GM12878 (cell line): ENCODE measurements at regions not wholly inside any gene's neighbourhood (a gene's known extent, or its start where the extent isn't known, plus 50 kb on each side); places are given as distances from the start of the nearest gene placed in this dataset.

Source experiments
- ATAC-seq: fragments of 200-7000 bp; cut with Tn5 transposase; 3 replicates; pipeline ENCODE4 v1.9.1; 2020; ENCODE audit warnings: mild to moderate bottlenecking, moderate library complexity
- BruUV-seq: library from RNA; stranded (reverse); fragments of 400-500 nt; replicated peaks from 2 replicates; lab custom pipeline; 2021; lab: Mats Ljungman, UMichigan
- CTCF ChIA-PET: fragments of 300-600 bp; sonication (Branson Sonifier 250); formaldehyde crosslinking; extraction: SDS; loops from one replicate; lab custom pipeline; 2021; ENCODE audit warnings: inconsistent platforms; lab: Yijun Ruan, JAX
- POLR2A ChIA-PET: fragments of 350-600 bp; formaldehyde crosslinking; extraction: SDS; loops from one replicate; lab custom pipeline; 2021; ENCODE audit warnings: inconsistent platforms; lab: Charles Lee
- RAD21 ChIA-PET: fragments of 300-600 bp; sonication (Branson Sonifier 250); formaldehyde crosslinking; loops from one replicate; lab custom pipeline; 2023; ENCODE audit warnings: antibody characterized with exemption; ENCODE audit not compliant: unreplicated experiment; lab: Charles Lee
- SMC1A ChIA-PET: fragments of 300-600 bp; sonication (Branson Sonifier 250); formaldehyde crosslinking; loops from one replicate; lab custom pipeline; 2023; ENCODE audit not compliant: unreplicated experiment, uncharacterized antibody; lab: Charles Lee
- DNase-seq: peaks from one replicate; pipeline ENCODE4 v3.0.0-alpha.2; 2011; ENCODE audit warnings: low read depth, low spot score
- FAIRE-seq: peaks from 3 replicates; lab custom pipeline; 2011; peaks lifted over from hg19 to GRCh38; lab: Jason Lieb, UNC
- H2AFZ ChIP-seq: 2 replicates; pipeline ENCODE4 v1.6.0; 2011; ENCODE audit warnings: low read depth, low read length, control low read depth; ENCODE audit not compliant: control insufficient read depth
- H3K27ac ChIP-seq: 2 replicates; pipeline ENCODE4 v1.5.1; 2011; ENCODE audit warnings: control low read depth; ENCODE audit not compliant: control insufficient read depth, insufficient read depth
- H3K27me3 ChIP-seq, 2 experiments: replicated peaks in 1 of 2; 2 replicates each; pipeline versions ENCODE4 v1.6.0 to v1.6.1; 2011; ENCODE audit warnings: low read length in 1 of 2; ENCODE audit not compliant: control insufficient read depth in 2 of 2, insufficient read depth in 2 of 2
- H3K36me3 ChIP-seq, 2 experiments: 2 replicates each; pipeline ENCODE4 v1.5.1; 2011; ENCODE audit warnings: low read length in 1 of 2; ENCODE audit not compliant: control insufficient read depth in 2 of 2, insufficient read depth in 2 of 2
- H3K4me1 ChIP-seq: 2 replicates; pipeline ENCODE4 v1.6.1; 2011; ENCODE audit warnings: mild to moderate bottlenecking, low read length, moderate library complexity, mixed read lengths; ENCODE audit not compliant: control insufficient read depth, insufficient read depth
- H3K4me2 ChIP-seq: 2 replicates; pipeline ENCODE4 v1.6.0; 2011; ENCODE audit warnings: control low read depth; ENCODE audit not compliant: control insufficient read depth, insufficient read depth
- H3K4me3 ChIP-seq: fragments of 200-600 bp; sonication (generic); 2 replicates; pipeline ENCODE4 v1.5.1; 2016
- H3K79me2 ChIP-seq: 2 replicates; pipeline ENCODE4 v1.6.0; 2011; ENCODE audit warnings: low read length; ENCODE audit not compliant: control insufficient read depth, insufficient read depth
- H3K9ac ChIP-seq: 2 replicates; pipeline ENCODE4 v1.8.0; 2011; ENCODE audit warnings: low read length, control low read depth, mixed read lengths; ENCODE audit not compliant: control insufficient read depth, insufficient read depth
- H3K9me3 ChIP-seq: replicated peaks from 3 replicates; pipeline ENCODE4 v1.5.1; 2011; ENCODE audit warnings: mild to moderate bottlenecking, low read length; ENCODE audit not compliant: control insufficient read depth, insufficient read depth
- H4K20me1 ChIP-seq: 2 replicates; pipeline ENCODE4 v1.6.0; 2011; ENCODE audit not compliant: control insufficient read depth, insufficient read depth
- ATF3 ChIP-seq: IDR thresholded peaks from 2 replicates; pipeline ENCODE4 v1.6.1; 2011; ENCODE audit warnings: low read depth, mild to moderate bottlenecking, low read length, moderate library complexity, borderline replicate concordance; ENCODE audit errors: extremely low read depth
- HCFC1 ChIP-seq: fragments of 150-350 bp; IDR thresholded peaks from 2 replicates; pipeline ENCODE4 v1.6.1; 2014; ENCODE audit warnings: low read length
- JUNB ChIP-seq: IDR thresholded peaks from 2 replicates; pipeline ENCODE4 v1.6.1; 2016; ENCODE audit warnings: antibody characterized with exemption, mild to moderate bottlenecking
- LARP7 ChIP-seq: fragments of 450-650 bp; IDR thresholded peaks from 2 replicates; pipeline ENCODE4 v1.6.1; 2017; ENCODE audit warnings: mild to moderate bottlenecking
- NFYA ChIP-seq: IDR thresholded peaks from 2 replicates; pipeline ENCODE4 v1.6.1; 2011; ENCODE audit warnings: low read depth, mild to moderate bottlenecking, low read length, improper control_type of control experiment, borderline replicate concordance
- NKRF ChIP-seq: fragments of 450-650 bp; conservative IDR thresholded peaks from 2 replicates; pipeline ENCODE4 v1.6.1; 2017; ENCODE audit warnings: mild to moderate bottlenecking, moderate library complexity
- PKNOX1 ChIP-seq: fragments of 450-650 bp; IDR thresholded peaks from 2 replicates; pipeline ENCODE4 v1.6.1; 2016; ENCODE audit warnings: mild to moderate bottlenecking
- RAD21 ChIP-seq: IDR thresholded peaks from 2 replicates; pipeline ENCODE4 v1.6.1; 2011; ENCODE audit warnings: mild to moderate bottlenecking, low read depth, low read length, moderate library complexity; ENCODE audit not compliant: insufficient read depth
- SMAD1 ChIP-seq: fragments of 450-650 bp; IDR thresholded peaks from 2 replicates; pipeline ENCODE4 v1.6.1; 2018; ENCODE audit warnings: mild to moderate bottlenecking, low read depth; ENCODE audit not compliant: partially characterized antibody
- SP1 ChIP-seq: IDR thresholded peaks from one replicate; pipeline ENCODE4 v1.6.1; 2011; ENCODE audit warnings: low read depth, low read length
- SPI1 ChIP-seq: IDR thresholded peaks from 2 replicates; pipeline ENCODE4 v1.6.1; 2011; ENCODE audit warnings: low read depth, mild to moderate bottlenecking, low read length, moderate library complexity, borderline replicate concordance; ENCODE audit not compliant: insufficient read depth
- ZNF384 ChIP-seq: IDR thresholded peaks from 2 replicates; pipeline ENCODE4 v1.6.1; 2012; ENCODE audit warnings: low read depth, mild to moderate bottlenecking, low read length, improper control_type of control experiment, borderline replicate concordance
- WGBS: methylation state at CpG from one replicate; pipeline ENCODE4 v1.1.6; 2016; ENCODE audit warnings: low lambda C conversion rate; ENCODE audit not compliant: insufficient replicate concordance, insufficient coverage; ENCODE audit errors: missing lambda C conversion rate; 5-methylcytosine and 5-hydroxymethylcytosine counted together
- in situ Hi-C: fragments of 300-500 bp; cut with MboI; formaldehyde crosslinking; loops from 9 replicates; pipeline ENCODE4 v1.14.3; 2018; ENCODE audit warnings: mixed read lengths
- intact Hi-C: fragments of 100-400 bp; cut with micrococcal nuclease; formaldehyde crosslinking; loops from one replicate; pipeline ENCODE4 v1.14.2; 2022; ENCODE audit not compliant: unreplicated experiment

GRCh38 chr7:152913492-152913891 lies 153.9 kb downstream of the ACTR3B start:
- TF ChIP-seq LARP7 (no peak), PKNOX1 (no peak), JUNB (no peak)

GRCh38 chr7:152914014-152914844 lies 154.7 kb downstream of the ACTR3B start:
- intact Hi-C loops, result no loop called here
- Histone ChIP-seq H3K9ac (no peak overlapping the region), H2AFZ (no peak overlapping the region), H3K27me3 (no peaks in the 10 kb centered on the region), H3K4me3 (no peak overlapping the region), H3K36me3 (no peaks in the 10 kb centered on the region), H3K9me3 (no peaks in the 10 kb centered on the region), H3K27ac (no peak overlapping the region), H3K4me2 (no peak overlapping the region), H3K4me1 (no peaks in the 10 kb centered on the region), H3K79me2 (no peaks in the 10 kb centered on the region), H4K20me1 (no peaks in the 10 kb centered on the region)
- ChIA-PET POLR2A (no interaction called here), SMC1A (no interaction called here), CTCF (no interaction called here), RAD21 (no interaction called here)
- 48% methylated on average over 5 of the region's 5 CpGs for WGBS
- BruUV-seq, result no TSS peak
- no peak for DNase-seq
- ATAC-seq, result no peak
- no peak for FAIRE-seq
- in situ Hi-C loops, result no loop called here
- TF ChIP-seq SMAD1, result no peak
- no peak for TF ChIP-seq NFYA
- no peak for TF ChIP-seq ZNF384
- no peak for TF ChIP-seq SP1
- TF ChIP-seq RAD21, result no peak
- TF ChIP-seq ATF3, result no peak
- no peak for TF ChIP-seq SPI1
- TF ChIP-seq HCFC1, result no peak
- no peak for TF ChIP-seq NKRF

More at GRCh38 chr7:152913492-152913891, 153.9 kb downstream of the ACTR3B start:
- no peak for DNase-seq
- intact Hi-C loops (no loop called here), in situ Hi-C loops (no loop called here)
- FAIRE-seq, result no peak
- ChIA-PET RAD21 (no interaction called here), SMC1A (no interaction called here), POLR2A (no interaction called here), CTCF (no interaction called here)
- Histone ChIP-seq H2AFZ (no peak overlapping the region), H3K4me2 (no peak overlapping the region), H3K79me2 (no peaks in the 10 kb centered on the region), H3K9ac (no peak overlapping the region), H3K27ac (no peak overlapping the region), H3K9me3 (no peaks in the 10 kb centered on the region), H3K27me3 (no peaks in the 10 kb centered on the region), H4K20me1 (no peaks in the 10 kb centered on the region), H3K36me3 (no peaks in the 10 kb centered on the region), H3K4me3 (no peak overlapping the region), H3K4me1 (no peaks in the 10 kb centered on the region)
- no peak for ATAC-seq
- BruUV-seq, result no TSS peak
- 8% methylated on average over 3 of the region's 3 CpGs for WGBS
